ENCODE measurements at regions not wholly inside any gene's neighbourhood (a gene's known extent, or its start where the extent isn't known, plus 50 kb on each side); places are given as distances from the start of the nearest gene placed in this dataset.

GRCh38 chr5:105462377-105462776 is 1899.8 kb upstream of the NUDT12 start:
- Histone ChIP-seq H4K20me1 (ENCODE audit: control insufficient read depth, insufficient read depth, low read length, poor library complexity, severe bottlenecking) (no peaks in the 10 kb centered on the region), H3K9ac (ENCODE audit: low read length) (no peak overlapping the region), H3K27me3 (replicated peaks in 1 of 4; ENCODE audit: control extremely low read depth in 1 of 4, control insufficient read depth in 3 of 4, insufficient read depth in 4 of 4, low read length in 3 of 4) (no peaks in the 10 kb centered on the region), H3K4me1 (ENCODE audit: control insufficient read depth in 2 of 2, insufficient read depth in 2 of 2, low read length in 2 of 2) (no peaks in the 10 kb centered on the region), H3K79me2 (ENCODE audit: control insufficient read depth, insufficient read depth, low read length) (no peaks in the 10 kb centered on the region), H3K4me3 (ENCODE audit: control extremely low read depth in 1 of 5, extremely low read depth in 1 of 5, insufficient read depth in 1 of 5, low read depth in 2 of 5, low read length in 4 of 5) (no peak overlapping the region), H3K36me3 (replicated peaks in 1 of 2; ENCODE audit: control extremely low read depth in 1 of 2, control insufficient read depth in 1 of 2, extremely low read depth in 1 of 2, insufficient read depth in 2 of 2, low read length in 1 of 2) (no peaks in the 10 kb centered on the region), H3K4me2 (replicated peaks; ENCODE audit: low read depth, low read length, poor library complexity, severe bottlenecking) (no peak overlapping the region), H3K9me3 (ENCODE audit: control extremely low read depth in 1 of 3, control insufficient read depth in 2 of 3, insufficient read depth in 1 of 3, low read length in 2 of 3) (peaks cover 0 to 7% (median 4%) of the 10 kb centered on the region in 3 donors), H3K27ac (ENCODE audit: low read length in 2 of 2) (no peak overlapping the region), H2AFZ (ENCODE audit: insufficient read depth, low read depth, low read length, poor library complexity, severe bottlenecking) (no peak overlapping the region)
- H3K4me1 Mint-ChIP-seq = no peaks in the 10 kb centered on the region
- TF ChIP-seq EZH2 (IDR thresholded peaks at IDR 0.05; ENCODE audit: borderline replicate concordance, insufficient read depth, low read depth, low read length, poor library complexity, severe bottlenecking) = no peak
- ATAC-seq (ENCODE audit: low read depth) (no peak), DNase-seq (no peak)
- no peak overlapping the region for H3K27ac Mint-ChIP-seq
- H3K9me3 Mint-ChIP-seq (ENCODE audit: insufficient read depth) = peaks cover 13% of the 10 kb centered on the region
- CTCF ChIA-PET = no interaction called here
- H3K4me3 Mint-ChIP-seq = no peak overlapping the region
- H3K27me3 Mint-ChIP-seq = no peaks in the 10 kb centered on the region
- POLR2A ChIA-PET = no interaction called here
- WGBS (ENCODE audit: insufficient coverage) = 87% methylated on average over 3 of the region's 3 CpGs
- intact Hi-C loops (cut with micrococcal nuclease) = no loop called here

DNA sequence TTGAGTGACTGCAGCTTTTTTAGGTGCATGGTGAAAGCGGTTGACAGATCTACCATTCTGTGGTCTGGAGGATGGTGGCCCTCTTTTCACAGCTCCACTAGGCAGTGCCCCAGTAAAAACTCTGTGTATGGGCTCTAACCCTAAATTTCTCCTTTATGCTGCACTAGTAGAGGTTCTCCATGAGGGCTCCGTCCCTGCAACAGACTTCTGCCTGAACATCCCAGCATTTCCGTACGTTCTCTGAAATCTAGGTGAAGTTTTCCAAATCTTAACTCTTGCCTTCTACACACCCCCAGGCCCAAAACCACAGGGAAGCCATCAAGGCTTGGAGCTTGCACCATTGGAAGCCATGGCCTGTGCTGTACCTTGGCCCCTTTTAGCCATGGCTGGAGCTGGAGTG is 1898.1 kb upstream of the NUDT12 start:
- H4K20me1 ChIP-seq (ENCODE audit: control insufficient read depth, insufficient read depth, low read length, poor library complexity, severe bottlenecking) = no peaks in the 10 kb centered on the region
- no peaks in the 10 kb centered on the region for H3K79me2 ChIP-seq (ENCODE audit: control insufficient read depth, insufficient read depth, low read length)
- no peak overlapping the region for H3K9ac ChIP-seq (ENCODE audit: low read length)
- no peak for ATAC-seq (ENCODE audit: low read depth)
- H3K27me3 ChIP-seq (replicated peaks in 1 of 4; ENCODE audit: control extremely low read depth in 1 of 4, control insufficient read depth in 3 of 4, insufficient read depth in 4 of 4, low read length in 3 of 4) = no peaks in the 10 kb centered on the region
- POLR2A ChIA-PET = no interaction called here
- no peak overlapping the region for H3K27ac ChIP-seq (ENCODE audit: low read length in 2 of 2)
- no peak overlapping the region for H3K4me3 ChIP-seq (ENCODE audit: control extremely low read depth in 1 of 5, extremely low read depth in 1 of 5, insufficient read depth in 1 of 5, low read depth in 2 of 5, low read length in 4 of 5)
- intact Hi-C loops (cut with micrococcal nuclease) = no loop called here
- 100% methylated on average over 3 of the region's 4 CpGs for WGBS (ENCODE audit: insufficient coverage)
- H3K36me3 ChIP-seq (replicated peaks in 1 of 2; ENCODE audit: control extremely low read depth in 1 of 2, control insufficient read depth in 1 of 2, extremely low read depth in 1 of 2, insufficient read depth in 2 of 2, low read length in 1 of 2) = no peaks in the 10 kb centered on the region
- Mint-ChIP-seq H3K4me3 (no peak overlapping the region), H3K9me3 (ENCODE audit: insufficient read depth) (peaks cover 13% of the 10 kb centered on the region), H3K4me1 (no peaks in the 10 kb centered on the region), H3K27me3 (no peaks in the 10 kb centered on the region), H3K27ac (no peak overlapping the region)
- peaks cover 1 to 7% (median 4%) of the 10 kb centered on the region in 3 donors for H3K9me3 ChIP-seq (ENCODE audit: control extremely low read depth in 1 of 3, control insufficient read depth in 2 of 3, insufficient read depth in 1 of 3, low read length in 2 of 3)
- no peak for DNase-seq
- no peak for TF ChIP-seq EZH2 (IDR thresholded peaks at IDR 0.05; ENCODE audit: borderline replicate concordance, insufficient read depth, low read depth, low read length, poor library complexity, severe bottlenecking)
- TF ChIP-seq, protein P1, sequence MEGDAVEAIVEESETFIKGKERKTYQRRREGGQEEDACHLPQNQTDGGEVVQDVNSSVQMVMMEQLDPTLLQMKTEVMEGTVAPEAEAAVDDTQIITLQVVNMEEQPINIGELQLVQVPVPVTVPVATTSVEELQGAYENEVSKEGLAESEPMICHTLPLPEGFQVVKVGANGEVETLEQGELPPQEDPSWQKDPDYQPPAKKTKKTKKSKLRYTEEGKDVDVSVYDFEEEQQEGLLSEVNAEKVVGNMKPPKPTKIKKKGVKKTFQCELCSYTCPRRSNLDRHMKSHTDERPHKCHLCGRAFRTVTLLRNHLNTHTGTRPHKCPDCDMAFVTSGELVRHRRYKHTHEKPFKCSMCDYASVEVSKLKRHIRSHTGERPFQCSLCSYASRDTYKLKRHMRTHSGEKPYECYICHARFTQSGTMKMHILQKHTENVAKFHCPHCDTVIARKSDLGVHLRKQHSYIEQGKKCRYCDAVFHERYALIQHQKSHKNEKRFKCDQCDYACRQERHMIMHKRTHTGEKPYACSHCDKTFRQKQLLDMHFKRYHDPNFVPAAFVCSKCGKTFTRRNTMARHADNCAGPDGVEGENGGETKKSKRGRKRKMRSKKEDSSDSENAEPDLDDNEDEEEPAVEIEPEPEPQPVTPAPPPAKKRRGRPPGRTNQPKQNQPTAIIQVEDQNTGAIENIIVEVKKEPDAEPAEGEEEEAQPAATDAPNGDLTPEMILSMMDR (IDR thresholded peaks at IDR 0.05) = no peak
- no peak overlapping the region for H2AFZ ChIP-seq (ENCODE audit: insufficient read depth, low read depth, low read length, poor library complexity, severe bottlenecking)
- no peak overlapping the region for H3K4me2 ChIP-seq (replicated peaks; ENCODE audit: low read depth, low read length, poor library complexity, severe bottlenecking)
- CTCF ChIA-PET = no interaction called here
- H3K4me1 ChIP-seq (ENCODE audit: control insufficient read depth in 2 of 2, insufficient read depth in 2 of 2, low read length in 2 of 2) = no peaks in the 10 kb centered on the region
